ENCODE measurements at regions not wholly inside any gene's neighbourhood (a gene's known extent, or its start where the extent isn't known, plus 50 kb on each side); places are given as distances from the start of the nearest gene placed in this dataset.

GRCh38 chr4:85420831-85421230, 54.1 kb upstream of the ARHGAP24 start:
- intact Hi-C loops (cut with DNase I): no loop called here
- DNase-seq (ENCODE audit: low spot score): no peak

GRCh38 chr4:85423431-85423830, 51.5 kb upstream of the ARHGAP24 start:
- DNase-seq (ENCODE audit: low spot score): no peak
- intact Hi-C loops (cut with DNase I): no loop called here

All from cardiac septum (tissue), 1 donor.